ENCODE measurements at regions not wholly inside any gene's neighbourhood (a gene's known extent, or its start where the extent isn't known, plus 50 kb on each side); places are given as distances from the start of the nearest gene placed in this dataset.

GRCh38 chr7:68334636-68335272 is 1263.5 kb upstream of the AUTS2 start:
- CTCF ChIA-PET, result no interaction called here
- POLR2A ChIA-PET, result no interaction called here
- no peak for TF ChIP-seq CTCF (IDR thresholded peaks at IDR 0.05; ENCODE audit: insufficient read depth, low read length, missing control alignments)
- H3K4me3 ChIP-seq (ENCODE audit: low read depth, low read length), result no peak overlapping the region
- no peak for DNase-seq (ENCODE audit: low read depth, low spot score)

- ChIA-PET CTCF (no interaction called here), POLR2A (no interaction called here)
- no peak for DNase-seq (ENCODE audit: low read depth, low spot score)
These were observed 1261.7 kb upstream of the AUTS2 start for GRCh38 chr7:68336594-68336993.

GRCh38 chr7:68348401-68348800 is 1249.9 kb upstream of the AUTS2 start:
- no peak for DNase-seq (ENCODE audit: low read depth, low spot score)
- ChIA-PET CTCF (interaction anchor here (0.8 kb wide), 1 partner anchor 17 kb away, joined by 3 read pairs; no protein-coding TSS in a partner anchor), POLR2A (no interaction called here)
- TF ChIP-seq CTCF (IDR thresholded peaks at IDR 0.05; ENCODE audit: insufficient read depth, low read length, missing control alignments), result no peak
- H3K4me3 ChIP-seq (ENCODE audit: low read depth, low read length), result no peak overlapping the region

More at GRCh38 chr7:68336594-68336993, 1261.7 kb upstream of the AUTS2 start:
- no peak for TF ChIP-seq CTCF (IDR thresholded peaks at IDR 0.05; ENCODE audit: insufficient read depth, low read length, missing control alignments)
- H3K4me3 ChIP-seq (ENCODE audit: low read depth, low read length), result no peak overlapping the region

- TF ChIP-seq CTCF (IDR thresholded peaks at IDR 0.05; ENCODE audit: insufficient read depth, low read length, missing control alignments), result no peak
- no peak for DNase-seq (ENCODE audit: low read depth, low spot score)
- ChIA-PET CTCF (no interaction called here), POLR2A (no interaction called here)
- H3K4me3 ChIP-seq (ENCODE audit: low read depth, low read length), result no peak overlapping the region
These were observed 1235.3 kb upstream of the AUTS2 start for GRCh38 chr7:68362745-68363518.

GRCh38 chr7:68364886-68365625 is 1233.2 kb upstream of the AUTS2 start:
- no peak for TF ChIP-seq CTCF (IDR thresholded peaks at IDR 0.05; ENCODE audit: insufficient read depth, low read length, missing control alignments)
- CTCF ChIA-PET, result no interaction called here
- POLR2A ChIA-PET, result no interaction called here
- no peak for DNase-seq (ENCODE audit: low read depth, low spot score)
- no peak overlapping the region for H3K4me3 ChIP-seq (ENCODE audit: low read depth, low read length)

GRCh38 chr7:68371985-68372384 is 1226.3 kb upstream of the AUTS2 start:
- no peak overlapping the region for H3K4me3 ChIP-seq (ENCODE audit: low read depth, low read length)
- no peak for DNase-seq (ENCODE audit: low read depth, low spot score)
- CTCF ChIA-PET, result no interaction called here
- POLR2A ChIA-PET, result no interaction called here
- no peak for TF ChIP-seq CTCF (IDR thresholded peaks at IDR 0.05; ENCODE audit: insufficient read depth, low read length, missing control alignments)
